Kidney epithelial cell (primary cell): ENCODE measurements at regions not wholly inside any gene's neighbourhood (a gene's known extent, or its start where the extent isn't known, plus 50 kb on each side); places are given as distances from the start of the nearest gene placed in this dataset.

Experiments used
- DNase-seq: peaks from one replicate; pipeline ENCODE4 v3.0.0-alpha.2; 2010; ENCODE audit warnings: low read depth
- H3K27me3 ChIP-seq: 2 replicates; pipeline ENCODE4 v1.6.0; 2011; ENCODE audit warnings: low read length; ENCODE audit not compliant: control insufficient read depth, insufficient read depth
- H3K36me3 ChIP-seq: 2 replicates; pipeline ENCODE4 v1.5.1; 2011; ENCODE audit warnings: low read length; ENCODE audit not compliant: control insufficient read depth, insufficient read depth
- H3K4me3 ChIP-seq: 2 replicates; pipeline ENCODE4 v1.5.1; 2011; ENCODE audit warnings: low read depth, mild to moderate bottlenecking, control low read depth, low read length
- TF ChIP-seq, protein P1 (sequence below): IDR thresholded peaks from 2 replicates; pipeline ENCODE4 v1.5.1; 2011; ENCODE audit warnings: mild to moderate bottlenecking, moderate library complexity, low read length, control low read depth, inconsistent platforms; ENCODE audit not compliant: insufficient read depth, poor library complexity, severe bottlenecking

DNA sequence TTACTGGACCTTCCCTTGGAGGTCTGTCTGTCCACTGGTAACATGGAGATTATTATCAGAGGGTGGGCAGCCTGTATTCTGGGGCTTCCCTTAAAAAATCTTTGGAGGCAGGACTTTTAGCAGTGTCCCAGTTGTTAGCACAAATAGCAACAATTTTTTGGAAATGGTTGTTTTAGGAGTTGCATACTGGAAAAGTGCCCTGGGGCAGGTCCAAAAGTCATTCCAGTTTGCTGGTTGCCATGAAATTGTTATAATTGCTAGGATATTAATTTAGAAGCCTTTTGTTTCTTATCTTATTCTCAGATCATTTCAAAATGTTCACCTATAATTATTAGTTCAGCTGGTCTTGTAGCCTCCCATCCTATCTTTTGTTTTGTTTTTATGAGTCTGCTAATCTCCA is 71.0 kb downstream of the PTGS2 start:
- DNase-seq: no peak
- Histone ChIP-seq H3K36me3 (no peaks in the 10 kb centered on the region), H3K4me3 (no peak overlapping the region), H3K27me3 (no peaks in the 10 kb centered on the region)
- TF ChIP-seq, protein P1, sequence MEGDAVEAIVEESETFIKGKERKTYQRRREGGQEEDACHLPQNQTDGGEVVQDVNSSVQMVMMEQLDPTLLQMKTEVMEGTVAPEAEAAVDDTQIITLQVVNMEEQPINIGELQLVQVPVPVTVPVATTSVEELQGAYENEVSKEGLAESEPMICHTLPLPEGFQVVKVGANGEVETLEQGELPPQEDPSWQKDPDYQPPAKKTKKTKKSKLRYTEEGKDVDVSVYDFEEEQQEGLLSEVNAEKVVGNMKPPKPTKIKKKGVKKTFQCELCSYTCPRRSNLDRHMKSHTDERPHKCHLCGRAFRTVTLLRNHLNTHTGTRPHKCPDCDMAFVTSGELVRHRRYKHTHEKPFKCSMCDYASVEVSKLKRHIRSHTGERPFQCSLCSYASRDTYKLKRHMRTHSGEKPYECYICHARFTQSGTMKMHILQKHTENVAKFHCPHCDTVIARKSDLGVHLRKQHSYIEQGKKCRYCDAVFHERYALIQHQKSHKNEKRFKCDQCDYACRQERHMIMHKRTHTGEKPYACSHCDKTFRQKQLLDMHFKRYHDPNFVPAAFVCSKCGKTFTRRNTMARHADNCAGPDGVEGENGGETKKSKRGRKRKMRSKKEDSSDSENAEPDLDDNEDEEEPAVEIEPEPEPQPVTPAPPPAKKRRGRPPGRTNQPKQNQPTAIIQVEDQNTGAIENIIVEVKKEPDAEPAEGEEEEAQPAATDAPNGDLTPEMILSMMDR: no peak

DNA sequence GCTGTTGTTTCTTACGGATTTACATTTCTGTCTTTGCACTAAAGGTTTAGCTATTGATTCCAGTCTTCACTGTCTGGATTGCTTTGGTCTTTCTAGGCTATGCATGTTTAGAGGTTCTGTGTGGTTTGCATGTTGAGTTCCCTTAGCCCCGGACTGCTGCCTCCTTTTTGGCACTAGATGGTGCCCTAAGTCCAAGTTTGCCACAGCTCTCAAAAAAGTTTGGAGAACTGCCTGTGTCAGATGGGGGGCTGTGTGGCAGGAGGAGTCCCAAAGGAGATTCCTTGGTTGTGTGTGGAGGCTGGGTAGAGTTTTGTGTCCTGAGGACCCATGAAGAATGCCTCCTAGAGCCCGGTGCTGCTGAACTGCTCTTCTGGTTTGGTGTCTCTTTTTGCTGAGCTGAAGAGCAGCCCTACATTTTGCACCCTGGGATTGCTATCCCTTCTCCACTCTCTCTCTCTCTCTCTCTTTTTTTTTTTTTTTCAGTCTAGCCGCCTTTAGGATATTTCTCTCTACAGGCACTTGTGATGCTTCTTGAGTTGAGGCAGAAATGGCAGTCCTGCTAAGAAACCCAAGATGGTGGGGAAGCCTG is 74.4 kb downstream of the PTGS2 start:
- no peak for DNase-seq
- no peak overlapping the region for H3K4me3 ChIP-seq
- no peaks in the 10 kb centered on the region for H3K36me3 ChIP-seq
- H3K27me3 ChIP-seq: no peaks in the 10 kb centered on the region
- TF ChIP-seq, protein P1: peak; percentile 58

DNA sequence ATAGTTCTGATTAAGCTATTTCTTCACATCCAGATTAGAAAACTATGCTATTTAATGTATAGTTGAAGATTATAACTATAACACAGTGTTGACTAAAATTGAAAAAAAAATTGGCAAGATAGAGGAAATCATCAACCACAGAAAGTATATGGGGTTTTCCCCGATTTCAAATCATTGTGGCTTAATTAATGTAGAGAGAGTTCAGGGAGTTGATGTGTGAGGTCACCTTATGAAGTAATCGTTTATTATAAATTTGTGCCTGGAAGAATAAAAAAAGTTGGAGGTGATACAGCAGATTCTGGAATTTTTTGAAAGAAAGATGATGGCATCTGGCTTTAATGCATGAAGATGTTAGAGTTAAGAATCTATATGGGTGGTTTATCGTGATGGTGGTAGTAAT is 84.3 kb downstream of the PTGS2 start:
- H3K4me3 ChIP-seq: no peak overlapping the region
- no peak for DNase-seq
- TF ChIP-seq, protein P1: no peak

DNA sequence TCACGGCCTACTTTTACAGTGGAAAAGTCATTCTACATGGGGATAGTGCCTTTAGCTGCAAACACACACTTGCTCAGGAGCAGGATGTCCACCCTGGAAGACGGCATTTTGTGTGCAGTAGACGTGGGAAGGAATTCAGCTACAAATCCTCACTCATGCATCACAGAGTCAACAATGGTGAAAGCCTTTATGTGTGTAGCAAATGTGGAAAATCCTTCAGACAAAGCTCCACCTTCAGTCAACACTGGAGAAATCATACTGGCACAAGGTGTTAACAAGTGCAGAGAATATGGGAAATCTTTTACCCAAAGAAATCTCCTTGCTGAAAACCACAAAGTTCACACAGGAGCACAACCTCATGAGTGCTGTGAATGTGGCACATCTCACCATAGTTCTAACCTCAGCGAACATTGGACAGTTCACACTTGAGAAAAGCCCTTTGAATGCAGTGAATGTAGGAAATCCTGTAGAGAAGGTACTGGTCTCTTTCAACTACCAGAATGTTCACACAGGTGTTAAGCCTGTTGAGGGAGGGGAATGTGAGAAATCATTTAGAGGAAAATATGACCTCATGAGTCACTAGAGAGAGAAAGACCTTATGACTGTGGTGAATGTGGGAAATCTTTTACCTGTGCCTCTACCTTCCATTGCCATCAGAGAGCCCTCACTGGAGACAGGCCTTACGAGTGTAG is 101.8 kb downstream of the PTGS2 start:
- no peak for DNase-seq
- H3K27me3 ChIP-seq: no peaks in the 10 kb centered on the region
- TF ChIP-seq, protein P1: no peak

More for the DNA sequence above, 84.3 kb downstream of the PTGS2 start:
- Histone ChIP-seq H3K36me3 (no peaks in the 10 kb centered on the region), H3K27me3 (no peaks in the 10 kb centered on the region)

DNA sequence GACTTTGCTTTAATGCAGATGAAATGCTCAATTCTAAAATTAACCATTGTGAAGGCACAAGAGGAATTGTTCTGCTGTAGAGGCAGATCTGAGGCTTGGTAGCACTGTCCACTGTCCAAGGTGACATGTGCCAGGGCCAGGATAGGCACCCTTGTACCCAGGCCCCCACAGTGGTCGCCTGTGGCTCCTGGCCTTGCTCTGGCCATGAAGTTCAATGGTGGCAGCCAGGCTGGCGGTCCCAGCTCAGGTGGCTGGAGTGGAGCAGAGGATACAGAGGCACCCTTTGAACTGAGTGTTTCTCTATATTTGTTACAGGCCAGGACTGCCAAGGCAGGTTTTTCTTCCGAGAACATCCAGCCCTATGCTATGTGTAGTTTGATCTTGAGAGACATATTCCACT is 102.6 kb downstream of the PTGS2 start:
- TF ChIP-seq, protein P1: no peak
- DNase-seq: no peak
- Histone ChIP-seq H3K4me3 (no peak overlapping the region), H3K27me3 (no peaks in the 10 kb centered on the region), H3K36me3 (no peaks in the 10 kb centered on the region)

More for the DNA sequence above, 101.8 kb downstream of the PTGS2 start:
- Histone ChIP-seq H3K4me3 (no peak overlapping the region), H3K36me3 (no peaks in the 10 kb centered on the region)

DNA sequence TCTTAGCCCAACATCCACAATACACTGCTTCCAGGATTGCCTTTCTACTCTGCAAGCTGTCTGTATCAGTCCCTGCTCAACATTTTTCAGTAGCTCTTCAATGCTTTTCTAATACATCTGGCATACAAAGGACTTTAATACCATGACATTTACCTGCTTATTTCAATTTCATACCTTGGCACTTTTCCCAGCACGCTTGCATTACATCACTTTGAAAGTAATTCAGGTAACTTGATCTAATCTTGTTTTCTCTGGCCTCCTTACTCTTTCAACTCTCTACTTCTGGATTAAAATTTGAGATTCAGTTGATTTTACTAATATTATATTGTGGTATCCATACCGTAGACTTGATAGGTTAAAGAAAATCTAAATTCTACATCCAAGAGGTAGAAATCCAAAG is 103.0 kb downstream of the PTGS2 start:
- Histone ChIP-seq H3K4me3 (no peak overlapping the region), H3K36me3 (no peaks in the 10 kb centered on the region), H3K27me3 (no peaks in the 10 kb centered on the region)
- TF ChIP-seq, protein P1: no peak
- no peak for DNase-seq
